ENCODE measurements at regions not wholly inside any gene's neighbourhood (a gene's known extent, or its start where the extent isn't known, plus 50 kb on each side); places are given as distances from the start of the nearest gene placed in this dataset.

DNA sequence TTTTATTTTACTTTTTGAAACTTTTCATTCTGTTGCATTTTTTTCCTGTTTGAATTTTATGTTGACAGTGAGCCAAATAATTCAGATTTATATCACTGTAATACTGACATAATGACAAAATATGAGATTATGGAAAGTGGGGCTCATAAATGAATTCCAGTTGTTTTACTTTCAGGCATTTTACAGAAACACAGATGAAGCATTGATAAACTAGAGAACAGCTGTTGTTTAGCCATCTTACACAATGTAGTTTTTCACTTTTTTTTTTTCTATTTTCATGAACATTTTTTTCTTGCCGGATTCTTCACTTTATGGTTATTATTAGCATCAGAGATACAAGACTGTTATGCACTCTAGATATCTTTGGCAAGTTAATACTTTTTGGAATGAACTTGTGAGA is 91.7 kb upstream of the PAQR3 start:
- H3K27ac ChIP-seq (ENCODE audit: low read length): no peak overlapping the region
- intact Hi-C loops (cut with micrococcal nuclease; ENCODE audit: unreplicated experiment): no loop called here
- DNase-seq (ENCODE audit: low read depth, low spot score) (no peak), ATAC-seq (no peak)
- no peaks in the 10 kb centered on the region for H3K9me3 ChIP-seq (ENCODE audit: control insufficient read depth, insufficient read depth, low read depth, low read length)
- in situ Hi-C loops (cut with HindIII; ENCODE audit: low pct_unique_long_range_greater_than_20kb, low sequenced_read_pairs): no loop called here
- no peaks in the 10 kb centered on the region for H3K27me3 ChIP-seq (ENCODE audit: control insufficient read depth, insufficient read depth, low read length)
- TF ChIP-seq POLR2AphosphoS5 (IDR thresholded peaks at IDR 0.05; ENCODE audit: low read depth, low read length) (no peak), SIN3A (IDR thresholded peaks at IDR 0.05; ENCODE audit: borderline replicate concordance, insufficient read depth, low read depth, low read length) (no peak), TCF7L2 (IDR thresholded peaks at IDR 0.05; ENCODE audit: low read depth, low read length) (no peak)
- TF ChIP-seq, protein P1, sequence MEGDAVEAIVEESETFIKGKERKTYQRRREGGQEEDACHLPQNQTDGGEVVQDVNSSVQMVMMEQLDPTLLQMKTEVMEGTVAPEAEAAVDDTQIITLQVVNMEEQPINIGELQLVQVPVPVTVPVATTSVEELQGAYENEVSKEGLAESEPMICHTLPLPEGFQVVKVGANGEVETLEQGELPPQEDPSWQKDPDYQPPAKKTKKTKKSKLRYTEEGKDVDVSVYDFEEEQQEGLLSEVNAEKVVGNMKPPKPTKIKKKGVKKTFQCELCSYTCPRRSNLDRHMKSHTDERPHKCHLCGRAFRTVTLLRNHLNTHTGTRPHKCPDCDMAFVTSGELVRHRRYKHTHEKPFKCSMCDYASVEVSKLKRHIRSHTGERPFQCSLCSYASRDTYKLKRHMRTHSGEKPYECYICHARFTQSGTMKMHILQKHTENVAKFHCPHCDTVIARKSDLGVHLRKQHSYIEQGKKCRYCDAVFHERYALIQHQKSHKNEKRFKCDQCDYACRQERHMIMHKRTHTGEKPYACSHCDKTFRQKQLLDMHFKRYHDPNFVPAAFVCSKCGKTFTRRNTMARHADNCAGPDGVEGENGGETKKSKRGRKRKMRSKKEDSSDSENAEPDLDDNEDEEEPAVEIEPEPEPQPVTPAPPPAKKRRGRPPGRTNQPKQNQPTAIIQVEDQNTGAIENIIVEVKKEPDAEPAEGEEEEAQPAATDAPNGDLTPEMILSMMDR (IDR thresholded peaks at IDR 0.05): no peak
- TF ChIP-seq, protein P2, sequence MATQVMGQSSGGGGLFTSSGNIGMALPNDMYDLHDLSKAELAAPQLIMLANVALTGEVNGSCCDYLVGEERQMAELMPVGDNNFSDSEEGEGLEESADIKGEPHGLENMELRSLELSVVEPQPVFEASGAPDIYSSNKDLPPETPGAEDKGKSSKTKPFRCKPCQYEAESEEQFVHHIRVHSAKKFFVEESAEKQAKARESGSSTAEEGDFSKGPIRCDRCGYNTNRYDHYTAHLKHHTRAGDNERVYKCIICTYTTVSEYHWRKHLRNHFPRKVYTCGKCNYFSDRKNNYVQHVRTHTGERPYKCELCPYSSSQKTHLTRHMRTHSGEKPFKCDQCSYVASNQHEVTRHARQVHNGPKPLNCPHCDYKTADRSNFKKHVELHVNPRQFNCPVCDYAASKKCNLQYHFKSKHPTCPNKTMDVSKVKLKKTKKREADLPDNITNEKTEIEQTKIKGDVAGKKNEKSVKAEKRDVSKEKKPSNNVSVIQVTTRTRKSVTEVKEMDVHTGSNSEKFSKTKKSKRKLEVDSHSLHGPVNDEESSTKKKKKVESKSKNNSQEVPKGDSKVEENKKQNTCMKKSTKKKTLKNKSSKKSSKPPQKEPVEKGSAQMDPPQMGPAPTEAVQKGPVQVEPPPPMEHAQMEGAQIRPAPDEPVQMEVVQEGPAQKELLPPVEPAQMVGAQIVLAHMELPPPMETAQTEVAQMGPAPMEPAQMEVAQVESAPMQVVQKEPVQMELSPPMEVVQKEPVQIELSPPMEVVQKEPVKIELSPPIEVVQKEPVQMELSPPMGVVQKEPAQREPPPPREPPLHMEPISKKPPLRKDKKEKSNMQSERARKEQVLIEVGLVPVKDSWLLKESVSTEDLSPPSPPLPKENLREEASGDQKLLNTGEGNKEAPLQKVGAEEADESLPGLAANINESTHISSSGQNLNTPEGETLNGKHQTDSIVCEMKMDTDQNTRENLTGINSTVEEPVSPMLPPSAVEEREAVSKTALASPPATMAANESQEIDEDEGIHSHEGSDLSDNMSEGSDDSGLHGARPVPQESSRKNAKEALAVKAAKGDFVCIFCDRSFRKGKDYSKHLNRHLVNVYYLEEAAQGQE (IDR thresholded peaks at IDR 0.05; ENCODE audit: insufficient read depth in 1 of 2, low read depth in 2 of 2, low read length in 1 of 2): no peak
- no peaks in the 10 kb centered on the region for H3K4me1 ChIP-seq (ENCODE audit: control insufficient read depth, insufficient read depth, low read length)
- CTCF ChIA-PET: no interaction called here
- H3K4me3 ChIP-seq (ENCODE audit: low read depth in 2 of 2, low read length in 2 of 2): no peak overlapping the region
- POLR2A ChIA-PET: no interaction called here
- BruUV-seq (replicated peaks): no TSS peak
- no peaks in the 10 kb centered on the region for H3K36me3 ChIP-seq (ENCODE audit: control insufficient read depth, insufficient read depth, low read length)

DNA sequence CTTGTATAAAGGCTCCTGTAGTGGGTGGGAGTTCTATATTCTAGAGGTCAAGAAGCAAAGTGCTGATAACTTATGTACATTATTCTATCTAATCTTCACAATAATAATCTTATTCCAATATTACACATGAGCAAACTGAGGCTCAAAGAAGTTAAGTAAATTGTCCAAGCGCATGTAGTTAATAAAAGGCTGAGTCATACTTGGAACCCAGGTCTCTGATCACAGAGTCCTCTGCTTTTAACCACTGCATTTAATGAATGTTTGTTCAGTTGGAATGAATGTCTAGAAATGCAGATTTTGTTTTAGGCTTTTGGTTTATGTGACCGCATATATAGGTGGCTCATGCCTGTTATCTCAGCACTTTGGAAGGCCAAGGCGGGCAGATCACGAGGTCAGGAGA is 88.4 kb upstream of the PAQR3 start:
- TF ChIP-seq SIN3A (IDR thresholded peaks at IDR 0.05; ENCODE audit: borderline replicate concordance, insufficient read depth, low read depth, low read length): no peak
- CTCF ChIA-PET: no interaction called here
- ATAC-seq (no peak), DNase-seq (ENCODE audit: low read depth, low spot score) (no peak)
- no peak overlapping the region for H3K27ac ChIP-seq (ENCODE audit: low read length)
- H3K36me3 ChIP-seq (ENCODE audit: control insufficient read depth, insufficient read depth, low read length): no peaks in the 10 kb centered on the region
- BruUV-seq (replicated peaks): no TSS peak
- intact Hi-C loops (cut with micrococcal nuclease; ENCODE audit: unreplicated experiment) (no loop called here), in situ Hi-C loops (cut with HindIII; ENCODE audit: low pct_unique_long_range_greater_than_20kb, low sequenced_read_pairs) (no loop called here)
- no peaks in the 10 kb centered on the region for H3K27me3 ChIP-seq (ENCODE audit: control insufficient read depth, insufficient read depth, low read length)
- no peaks in the 10 kb centered on the region for H3K4me1 ChIP-seq (ENCODE audit: control insufficient read depth, insufficient read depth, low read length)
- POLR2A ChIA-PET: no interaction called here
- no peaks in the 10 kb centered on the region for H3K9me3 ChIP-seq (ENCODE audit: control insufficient read depth, insufficient read depth, low read depth, low read length)
- H3K4me3 ChIP-seq (ENCODE audit: low read depth in 2 of 2, low read length in 2 of 2): no peak overlapping the region

DNA sequence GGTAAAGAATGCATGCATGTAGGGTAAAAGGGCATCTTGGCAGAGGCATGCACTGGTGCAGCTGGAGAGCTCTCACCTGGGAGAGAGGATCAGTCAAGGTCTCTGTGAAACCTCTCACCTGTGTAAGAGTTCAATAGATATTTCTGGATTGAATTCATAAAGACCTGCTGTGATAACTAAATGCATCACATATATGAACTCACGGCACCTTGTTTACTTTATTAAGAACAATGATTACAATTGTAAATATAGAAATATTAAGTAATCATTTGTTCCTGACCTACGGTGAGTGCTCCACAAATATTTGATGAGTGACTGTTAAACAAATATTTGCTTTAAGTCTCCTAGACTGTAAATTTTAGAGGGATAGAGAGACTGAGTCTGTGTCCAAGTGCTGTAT is 85.9 kb upstream of the PAQR3 start:
- Histone ChIP-seq H3K27ac (ENCODE audit: low read length) (no peak overlapping the region), H3K4me3 (ENCODE audit: low read depth in 2 of 2, low read length in 2 of 2) (no peak overlapping the region), H3K4me1 (ENCODE audit: control insufficient read depth, insufficient read depth, low read length) (no peaks in the 10 kb centered on the region), H3K9me3 (ENCODE audit: control insufficient read depth, insufficient read depth, low read depth, low read length) (no peaks in the 10 kb centered on the region), H3K36me3 (ENCODE audit: control insufficient read depth, insufficient read depth, low read length) (no peaks in the 10 kb centered on the region), H3K27me3 (ENCODE audit: control insufficient read depth, insufficient read depth, low read length) (no peaks in the 10 kb centered on the region)
- CTCF ChIA-PET: no interaction called here
- intact Hi-C loops (cut with micrococcal nuclease; ENCODE audit: unreplicated experiment) (no loop called here), in situ Hi-C loops (cut with HindIII; ENCODE audit: low pct_unique_long_range_greater_than_20kb, low sequenced_read_pairs) (no loop called here)
- no TSS peak for BruUV-seq (replicated peaks)
- ATAC-seq: no peak
- POLR2A ChIA-PET: no interaction called here
- TF ChIP-seq, protein P1 (IDR thresholded peaks at IDR 0.05): no peak
- DNase-seq (ENCODE audit: low read depth, low spot score): no peak

Measured in Panc1 (cell line).